ENCODE measurements at regions not wholly inside any gene's neighbourhood (a gene's known extent, or its start where the extent isn't known, plus 50 kb on each side); places are given as distances from the start of the nearest gene placed in this dataset.

DNA sequence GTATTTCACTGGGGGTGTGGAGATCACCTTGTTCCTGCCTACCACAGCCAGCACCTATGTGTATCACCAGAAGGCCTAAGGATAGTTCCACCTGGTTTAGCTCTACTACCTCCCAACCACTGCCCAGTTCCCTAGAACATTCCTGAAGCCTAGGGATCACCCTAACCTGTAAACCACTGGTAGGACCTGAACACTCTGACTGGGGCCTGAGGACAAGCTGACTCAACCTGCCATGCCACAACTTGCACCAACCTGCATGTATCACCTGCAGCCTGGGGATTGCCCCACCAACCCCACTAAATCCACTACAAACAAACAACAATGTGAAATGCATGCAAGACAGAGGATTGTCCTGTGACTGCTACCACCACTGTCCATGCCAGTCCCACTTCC, 128.1 kb downstream of the KIF2B start:
- TF ChIP-seq, protein P1, sequence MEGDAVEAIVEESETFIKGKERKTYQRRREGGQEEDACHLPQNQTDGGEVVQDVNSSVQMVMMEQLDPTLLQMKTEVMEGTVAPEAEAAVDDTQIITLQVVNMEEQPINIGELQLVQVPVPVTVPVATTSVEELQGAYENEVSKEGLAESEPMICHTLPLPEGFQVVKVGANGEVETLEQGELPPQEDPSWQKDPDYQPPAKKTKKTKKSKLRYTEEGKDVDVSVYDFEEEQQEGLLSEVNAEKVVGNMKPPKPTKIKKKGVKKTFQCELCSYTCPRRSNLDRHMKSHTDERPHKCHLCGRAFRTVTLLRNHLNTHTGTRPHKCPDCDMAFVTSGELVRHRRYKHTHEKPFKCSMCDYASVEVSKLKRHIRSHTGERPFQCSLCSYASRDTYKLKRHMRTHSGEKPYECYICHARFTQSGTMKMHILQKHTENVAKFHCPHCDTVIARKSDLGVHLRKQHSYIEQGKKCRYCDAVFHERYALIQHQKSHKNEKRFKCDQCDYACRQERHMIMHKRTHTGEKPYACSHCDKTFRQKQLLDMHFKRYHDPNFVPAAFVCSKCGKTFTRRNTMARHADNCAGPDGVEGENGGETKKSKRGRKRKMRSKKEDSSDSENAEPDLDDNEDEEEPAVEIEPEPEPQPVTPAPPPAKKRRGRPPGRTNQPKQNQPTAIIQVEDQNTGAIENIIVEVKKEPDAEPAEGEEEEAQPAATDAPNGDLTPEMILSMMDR (conservative IDR thresholded peaks at IDR 0.05; ENCODE audit: low read length), result no peak
- no peak for TF ChIP-seq EZH2phosphoT487 (IDR thresholded peaks at IDR 0.05; ENCODE audit: borderline replicate concordance)
- Histone ChIP-seq H3K9me3 (ENCODE audit: insufficient read depth, low read depth, low read length) (no peaks in the 10 kb centered on the region; the same call in 1 of the 2 replicates), H3K27me3 (ENCODE audit: insufficient read depth, low read length, poor library complexity, severe bottlenecking) (no peaks in the 10 kb centered on the region), H3K4me3 (ENCODE audit: low read length, poor library complexity, severe bottlenecking) (no peak overlapping the region), H3K9ac (ENCODE audit: low read depth, low read length, poor library complexity, severe bottlenecking) (no peak overlapping the region), H3K9me2 (replicated peaks; ENCODE audit: low read depth, low read length) (no peaks in the 10 kb centered on the region), H4K20me1 (ENCODE audit: insufficient read depth, low read length, poor library complexity, severe bottlenecking) (no peaks in the 10 kb centered on the region), H3K4me1 (ENCODE audit: insufficient read depth, low read length, poor library complexity, severe bottlenecking) (no peaks in the 10 kb centered on the region), H3K36me3 (ENCODE audit: insufficient read depth, low read length) (no peaks in the 10 kb centered on the region), H3K4me2 (ENCODE audit: low read depth, low read length, poor library complexity, severe bottlenecking) (no peak overlapping the region), H2AFZ (ENCODE audit: low read length) (no peak overlapping the region), H3K79me2 (ENCODE audit: insufficient read depth, low read length) (no peaks in the 10 kb centered on the region), H3F3A (ENCODE audit: low read depth) (no peaks in the 10 kb centered on the region)

DNA sequence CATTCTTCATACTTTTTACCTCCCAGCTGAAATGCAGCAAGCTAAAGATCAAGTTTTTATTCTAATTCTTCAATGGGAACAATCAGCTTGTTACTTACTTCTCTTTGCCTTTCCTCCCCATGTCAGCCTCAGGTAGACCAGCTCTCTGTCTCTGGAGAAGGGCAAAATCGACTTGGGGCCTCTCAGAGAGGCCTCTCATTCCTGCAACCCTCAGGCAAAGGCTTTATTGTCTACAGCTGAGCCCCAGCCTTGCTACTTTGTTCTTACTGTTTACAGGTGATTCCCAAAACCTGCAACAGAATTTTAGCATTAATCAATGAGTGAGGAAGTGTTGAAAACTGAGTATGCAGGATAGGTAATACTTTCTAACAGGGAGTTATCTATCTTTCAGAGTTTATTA, 148.6 kb downstream of the KIF2B start:
- Histone ChIP-seq H3F3A (ENCODE audit: low read depth) (no peaks in the 10 kb centered on the region), H3K4me1 (ENCODE audit: insufficient read depth, low read length, poor library complexity, severe bottlenecking) (no peaks in the 10 kb centered on the region), H3K9ac (ENCODE audit: low read depth, low read length, poor library complexity, severe bottlenecking) (no peak overlapping the region), H3K4me2 (ENCODE audit: low read depth, low read length, poor library complexity, severe bottlenecking) (no peak overlapping the region), H4K20me1 (ENCODE audit: insufficient read depth, low read length, poor library complexity, severe bottlenecking) (no peaks in the 10 kb centered on the region), H3K79me2 (ENCODE audit: insufficient read depth, low read length) (no peaks in the 10 kb centered on the region), H3K36me3 (ENCODE audit: insufficient read depth, low read length) (no peaks in the 10 kb centered on the region), H3K9me3 (ENCODE audit: insufficient read depth, low read depth, low read length) (no peaks in the 10 kb centered on the region), H3K4me3 (ENCODE audit: low read length, poor library complexity, severe bottlenecking) (no peak overlapping the region), H3K9me2 (replicated peaks; ENCODE audit: low read depth, low read length) (no peaks in the 10 kb centered on the region), H3K27me3 (ENCODE audit: insufficient read depth, low read length, poor library complexity, severe bottlenecking) (no peaks in the 10 kb centered on the region), H2AFZ (ENCODE audit: low read length) (no peak overlapping the region)
- TF ChIP-seq, protein P1 (conservative IDR thresholded peaks at IDR 0.05; ENCODE audit: low read length), result no peak
- TF ChIP-seq EZH2phosphoT487 (IDR thresholded peaks at IDR 0.05; ENCODE audit: borderline replicate concordance), result no peak

DNA sequence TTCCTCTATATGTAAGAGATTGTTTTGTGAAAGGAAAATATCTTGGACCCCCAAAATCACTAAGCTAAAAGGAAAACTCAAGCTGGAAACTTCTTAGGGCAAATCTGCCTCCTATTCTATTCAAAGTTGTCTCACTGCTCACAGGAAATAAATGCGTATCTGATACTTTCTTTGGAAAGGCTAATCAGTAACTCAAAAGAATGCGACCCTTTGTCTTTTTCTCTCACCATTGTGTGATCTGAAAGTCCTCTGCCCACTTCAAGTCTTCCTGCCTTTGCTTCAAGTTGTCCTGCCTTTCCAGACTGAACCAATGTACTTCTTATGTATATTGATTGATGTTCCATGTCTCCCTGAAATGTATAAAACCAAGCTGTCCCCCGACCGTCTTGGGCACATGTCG, 157.3 kb downstream of the KIF2B start:
- H3K27me3 ChIP-seq (ENCODE audit: insufficient read depth, low read length, poor library complexity, severe bottlenecking), result no peaks in the 10 kb centered on the region
- no peak overlapping the region for H3K4me3 ChIP-seq (ENCODE audit: low read length, poor library complexity, severe bottlenecking)
- no peaks in the 10 kb centered on the region for H3F3A ChIP-seq (ENCODE audit: low read depth)
- no peak overlapping the region for H3K4me2 ChIP-seq (ENCODE audit: low read depth, low read length, poor library complexity, severe bottlenecking)
- H3K79me2 ChIP-seq (ENCODE audit: insufficient read depth, low read length), result no peaks in the 10 kb centered on the region
- H3K4me1 ChIP-seq (ENCODE audit: insufficient read depth, low read length, poor library complexity, severe bottlenecking), result no peaks in the 10 kb centered on the region
- H4K20me1 ChIP-seq (ENCODE audit: insufficient read depth, low read length, poor library complexity, severe bottlenecking), result no peaks in the 10 kb centered on the region
- no peak overlapping the region for H2AFZ ChIP-seq (ENCODE audit: low read length)
- no peak overlapping the region for H3K9ac ChIP-seq (ENCODE audit: low read depth, low read length, poor library complexity, severe bottlenecking)
- no peaks in the 10 kb centered on the region for H3K36me3 ChIP-seq (ENCODE audit: insufficient read depth, low read length)
- TF ChIP-seq, protein P1 (conservative IDR thresholded peaks at IDR 0.05; ENCODE audit: low read length), result no peak
- no peak for TF ChIP-seq EZH2phosphoT487 (IDR thresholded peaks at IDR 0.05; ENCODE audit: borderline replicate concordance)
- H3K9me3 ChIP-seq (ENCODE audit: insufficient read depth, low read depth, low read length), result no peaks in the 10 kb centered on the region
- no peaks in the 10 kb centered on the region for H3K9me2 ChIP-seq (replicated peaks; ENCODE audit: low read depth, low read length)

Measured in Loucy (cell line).